Activated naive CD8-positive, alpha-beta T cell treated with anti-CD3 and anti-CD28 coated beads, Interleukin-2, amount 50 U/mL, for 16 hours (primary cell): ENCODE measurements at regions not wholly inside any gene's neighbourhood (a gene's known extent, or its start where the extent isn't known, plus 50 kb on each side); places are given as distances from the start of the nearest gene placed in this dataset.
"Not testable (repeated sequence)": the region's sequence is repeated elsewhere in the genome, so short reads cannot be mapped to it uniquely, and the experiment has no call there.

Source experiments
- DNase-seq: peaks from one replicate; pipeline ENCODE4 v3.0.0-alpha.2; 2020; ENCODE audit warnings: low read depth, low spot score

- no peak for DNase-seq
These were observed 300.3 kb downstream of the MTX2 start for GRCh38 chr2:176569574-176569973.

GRCh38 chr2:176573612-176574483 is 304.6 kb downstream of the MTX2 start:
- DNase-seq: no peak

GRCh38 chr2:176574484-176575236 is 305.4 kb downstream of the MTX2 start:
- DNase-seq: no peak

GRCh38 chr2:176575237-176575744 is 306.0 kb downstream of the MTX2 start:
- no peak for DNase-seq

GRCh38 chr2:176577054-176577453 is 307.8 kb downstream of the MTX2 start:
- DNase-seq: no peak

GRCh38 chr2:176578292-176578691 is 309.1 kb downstream of the MTX2 start:
- DNase-seq: not testable (repeated sequence)

DNA sequence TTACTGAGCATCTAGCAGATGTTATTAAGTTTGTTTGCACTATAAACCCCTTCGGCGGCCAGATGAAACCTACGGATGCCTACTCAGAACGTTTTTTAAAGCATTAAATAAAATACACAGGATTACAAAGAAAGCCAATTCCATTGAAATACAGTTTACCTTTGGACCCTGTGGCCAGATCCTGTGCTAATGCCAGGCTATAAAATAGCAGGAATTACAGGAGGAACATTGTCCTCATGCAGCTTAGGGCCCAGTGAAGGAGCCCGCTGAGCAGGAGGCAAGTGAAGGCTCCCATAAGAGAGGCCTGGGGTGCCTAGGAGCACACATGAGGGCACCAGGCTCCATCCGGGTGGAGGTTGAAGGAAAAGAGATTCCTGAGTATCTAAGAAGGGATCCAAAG is 310.4 kb downstream of the MTX2 start:
- DNase-seq: no peak

- DNase-seq: no peak
These were observed 312.4 kb downstream of the MTX2 start for GRCh38 chr2:176581557-176582165.

DNA sequence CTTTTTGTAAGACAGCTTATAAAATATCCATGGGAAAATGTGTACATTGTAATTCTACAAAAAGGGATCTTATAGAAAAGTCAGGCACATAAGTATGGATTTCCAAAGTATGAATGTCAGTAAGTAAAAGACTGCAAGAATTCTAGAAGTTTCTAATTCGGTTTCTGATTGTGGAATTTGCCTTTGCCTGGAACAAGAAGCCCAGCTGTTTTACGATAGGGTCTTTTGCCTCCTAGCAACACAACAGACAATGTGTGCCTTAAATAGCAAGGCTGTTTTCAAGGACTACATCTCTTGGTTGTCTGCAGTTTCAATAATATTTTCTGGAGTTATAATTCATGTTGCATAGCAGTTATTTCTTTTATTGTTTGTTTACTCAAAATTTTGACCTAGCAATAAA is 312.9 kb downstream of the MTX2 start:
- DNase-seq: no peak

- no peak for DNase-seq
These were observed 313.8 kb downstream of the MTX2 start for GRCh38 chr2:176582990-176583481.

DNA sequence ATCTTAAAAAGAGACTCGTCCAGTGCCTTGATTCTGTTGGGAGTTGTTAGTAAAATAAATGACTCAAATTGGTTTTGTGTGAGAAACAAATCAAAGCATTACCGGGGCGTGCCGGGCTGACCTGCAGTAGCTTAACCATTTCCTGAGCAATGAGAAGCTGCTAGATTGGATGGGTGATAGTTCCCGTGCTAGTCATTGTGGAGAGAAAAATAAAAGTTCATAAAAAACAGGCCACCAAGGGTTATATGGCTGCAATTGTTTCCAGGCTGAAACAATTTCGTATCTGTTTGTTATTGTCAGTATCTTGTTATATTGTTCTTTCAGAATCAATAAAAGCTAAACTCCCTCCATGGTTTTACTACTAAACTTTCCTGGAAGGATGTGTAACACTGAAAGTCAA is 314.4 kb downstream of the MTX2 start:
- no peak for DNase-seq

DNA sequence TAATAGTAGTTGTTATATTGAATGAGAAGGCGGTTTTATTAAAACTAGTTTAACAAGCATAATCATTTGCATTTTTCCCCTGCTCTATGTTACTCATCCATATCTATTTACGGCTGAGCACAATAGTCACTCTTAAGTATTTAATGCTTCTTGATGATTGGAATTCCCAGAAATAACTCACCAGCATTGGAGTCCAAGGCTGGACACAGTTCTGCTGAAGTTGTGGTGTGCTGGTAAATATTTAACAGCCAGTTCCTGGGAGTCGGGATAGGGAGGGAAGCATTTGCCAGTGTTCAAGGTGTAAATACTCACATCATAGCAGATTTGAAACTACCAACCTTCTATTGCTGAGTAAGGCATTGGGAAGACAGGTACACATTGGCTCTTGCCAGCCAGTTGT is 315.1 kb downstream of the MTX2 start:
- DNase-seq: no peak

DNA sequence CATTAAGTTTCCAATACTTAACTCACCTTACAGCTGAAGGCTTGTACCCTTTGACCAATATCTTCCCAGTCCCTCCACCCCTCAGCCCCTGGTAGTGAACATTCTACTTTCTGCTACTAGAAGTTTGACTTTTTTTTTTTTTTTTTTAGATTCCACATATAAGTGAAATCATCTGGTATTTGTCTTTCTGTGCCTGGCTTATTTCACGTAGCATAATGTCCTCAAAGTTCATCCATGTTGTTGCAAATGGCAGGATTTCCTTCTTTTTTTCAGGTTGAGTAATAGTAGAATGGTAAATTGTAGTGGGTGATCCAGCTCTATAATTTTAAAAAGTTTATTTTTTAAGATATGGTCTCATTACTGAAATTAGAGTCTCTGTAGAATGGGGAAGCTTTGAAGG is 316.0 kb downstream of the MTX2 start:
- no peak for DNase-seq

- no peak for DNase-seq
These were observed 316.5 kb downstream of the MTX2 start for GRCh38 chr2:176585791-176586190.

DNA sequence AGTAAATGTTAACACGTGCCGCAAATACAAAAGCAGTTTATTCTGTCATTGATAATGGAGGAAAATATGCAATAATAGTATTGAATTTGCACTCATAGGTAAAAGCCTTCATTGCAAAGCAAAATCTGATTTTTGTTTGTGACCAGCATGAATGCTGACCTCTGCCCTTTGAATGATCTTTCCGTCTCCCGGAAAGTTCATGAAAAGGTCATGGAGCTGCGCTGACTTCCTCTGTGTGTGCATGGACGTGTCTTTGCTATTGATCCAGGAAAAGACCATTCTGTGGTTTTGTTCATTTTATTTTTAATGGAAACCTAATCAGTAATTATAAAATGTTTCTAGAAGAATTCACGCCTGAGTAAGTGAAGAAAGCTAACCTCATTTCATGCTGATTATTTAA is 320.0 kb downstream of the MTX2 start:
- no peak for DNase-seq

DNA sequence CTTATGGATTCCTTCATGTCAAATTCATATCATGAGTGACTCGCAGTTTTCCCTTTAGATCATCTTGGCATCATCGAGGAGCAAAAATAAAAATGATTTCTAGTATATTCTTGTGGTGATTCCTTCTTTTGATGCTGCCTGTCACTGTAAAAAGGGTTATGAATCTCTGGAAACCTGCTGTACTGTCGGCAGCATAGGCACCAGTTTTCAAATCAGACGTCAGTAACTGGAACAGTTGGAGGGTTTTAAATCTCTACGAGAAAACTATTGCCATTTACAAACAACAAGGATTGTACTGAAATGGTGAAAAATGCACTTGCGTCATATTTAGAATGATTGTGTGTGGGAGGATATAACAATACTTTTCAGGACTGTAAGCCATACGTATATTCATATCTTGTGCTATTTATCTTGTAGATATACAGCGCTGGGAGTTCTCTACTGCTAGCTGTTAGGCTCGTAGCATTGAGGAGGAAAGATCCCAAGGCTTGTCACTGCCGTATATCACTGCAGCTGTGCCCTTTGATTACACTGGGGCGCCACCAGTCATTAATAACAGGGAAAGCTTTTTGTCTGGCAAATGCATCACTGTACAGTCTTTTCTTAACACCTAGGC is 320.7 kb downstream of the MTX2 start:
- no peak for DNase-seq

DNA sequence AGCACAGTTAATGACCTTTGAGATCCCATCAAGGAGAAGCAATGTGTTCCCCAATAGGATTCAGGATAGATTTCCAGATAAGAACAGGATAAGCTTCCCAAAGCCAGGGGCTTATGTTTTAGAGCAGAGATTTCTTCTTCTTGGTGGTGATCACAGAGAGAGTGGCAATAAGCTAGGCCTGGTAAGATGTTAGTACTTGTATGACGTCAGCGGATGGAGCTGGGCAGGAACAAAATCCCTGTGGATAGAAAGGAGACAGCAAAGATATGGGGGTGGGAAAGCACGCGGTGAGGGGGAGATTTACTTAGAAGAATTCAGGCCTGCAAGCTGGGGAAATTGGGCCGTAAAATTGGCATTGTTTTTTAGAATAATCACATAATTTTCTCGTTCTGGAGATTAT is 323.0 kb downstream of the MTX2 start:
- DNase-seq: no peak

DNA sequence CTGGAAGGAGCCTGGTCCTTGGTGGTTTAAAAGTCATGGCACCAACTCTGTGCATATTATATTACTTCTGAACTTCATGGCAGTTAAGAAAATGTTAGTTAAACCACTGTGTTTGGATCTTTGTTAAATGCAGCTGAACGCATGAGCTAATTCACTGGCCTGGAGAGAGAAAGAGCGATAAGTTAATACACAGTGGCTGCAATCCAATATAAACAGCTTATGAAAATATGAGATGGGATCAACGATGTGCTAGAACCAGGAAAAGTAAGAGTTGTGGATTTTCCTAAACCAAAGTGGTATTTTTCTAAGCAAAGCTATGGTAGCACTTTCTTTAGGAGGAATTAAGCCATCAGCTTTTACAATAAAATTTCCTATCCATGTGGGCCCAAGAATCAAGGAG is 326.7 kb downstream of the MTX2 start:
- no peak for DNase-seq

DNA sequence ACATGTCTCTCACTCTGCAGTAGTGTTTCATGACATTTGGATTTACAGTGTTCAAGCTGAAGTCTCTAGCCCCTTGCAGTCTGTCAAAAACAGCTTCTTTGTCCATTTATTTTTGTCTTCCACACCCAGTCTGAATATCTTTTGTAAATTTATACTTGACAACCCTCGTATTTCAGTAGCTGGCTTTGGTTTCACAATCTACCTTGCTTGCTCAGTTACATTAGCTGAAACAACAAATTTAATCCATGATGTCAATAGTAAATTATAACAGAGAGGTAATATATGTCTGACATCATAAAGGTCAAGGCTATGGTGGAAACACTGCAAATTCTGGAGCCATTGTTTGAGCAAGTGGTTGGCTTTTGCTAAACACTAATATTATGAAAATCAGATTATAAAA is 328.7 kb downstream of the MTX2 start:
- no peak for DNase-seq

- DNase-seq: no peak
These were observed 329.1 kb downstream of the MTX2 start for GRCh38 chr2:176598351-176598750.

DNA sequence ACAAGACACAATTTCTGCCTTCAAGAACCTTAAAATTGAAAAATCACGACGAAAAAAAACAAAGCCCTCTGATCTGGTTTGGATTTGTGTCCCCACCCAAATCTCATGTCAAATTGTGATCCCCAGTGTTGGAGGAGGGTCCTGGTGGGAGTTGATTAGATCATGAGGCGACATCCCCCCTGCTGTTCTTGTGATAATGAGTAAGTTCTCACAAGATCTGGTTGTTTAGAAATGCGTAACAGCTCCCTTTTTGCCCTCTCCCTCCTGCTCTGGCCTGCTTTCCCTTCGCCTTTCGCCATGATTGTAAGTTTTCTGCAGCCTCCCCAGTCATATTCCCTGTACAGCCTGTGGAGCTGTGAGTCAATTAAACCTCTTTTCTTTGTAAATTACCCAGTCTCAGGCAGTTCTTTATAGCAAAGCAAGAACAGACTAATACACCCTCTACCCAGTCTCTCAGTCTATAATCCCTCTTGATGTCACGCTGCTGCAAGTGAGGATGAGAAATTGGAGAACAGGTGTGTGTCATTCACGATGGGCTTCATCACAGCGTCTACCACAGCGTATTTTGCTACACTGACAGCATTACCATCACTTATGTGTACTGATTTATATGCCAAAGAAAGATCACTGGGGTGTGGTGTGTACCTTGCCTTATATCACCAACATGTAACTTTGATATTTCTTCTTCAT is 330.7 kb downstream of the MTX2 start:
- DNase-seq: no peak
